HFF-Myc (cell line): ENCODE measurements at regions not wholly inside any gene's neighbourhood (a gene's known extent, or its start where the extent isn't known, plus 50 kb on each side); places are given as distances from the start of the nearest gene placed in this dataset.

Experiments
- DNase-seq: peaks from one replicate; pipeline ENCODE4 v3.0.0-alpha.2; 2011; ENCODE audit warnings: low read depth; ENCODE audit errors: extremely low read depth
- H3K4me3 ChIP-seq: replicated peaks from 2 replicates; pipeline ENCODE4 v1.5.1; 2011; ENCODE audit warnings: low read depth, mild to moderate bottlenecking, control low read depth, low read length
- TF ChIP-seq, protein P1 (sequence below): IDR thresholded peaks from 2 replicates; pipeline ENCODE4 v1.5.1; 2012; ENCODE audit warnings: mild to moderate bottlenecking, low read depth, low read length, control low read depth; ENCODE audit errors: missing control alignments

DNA sequence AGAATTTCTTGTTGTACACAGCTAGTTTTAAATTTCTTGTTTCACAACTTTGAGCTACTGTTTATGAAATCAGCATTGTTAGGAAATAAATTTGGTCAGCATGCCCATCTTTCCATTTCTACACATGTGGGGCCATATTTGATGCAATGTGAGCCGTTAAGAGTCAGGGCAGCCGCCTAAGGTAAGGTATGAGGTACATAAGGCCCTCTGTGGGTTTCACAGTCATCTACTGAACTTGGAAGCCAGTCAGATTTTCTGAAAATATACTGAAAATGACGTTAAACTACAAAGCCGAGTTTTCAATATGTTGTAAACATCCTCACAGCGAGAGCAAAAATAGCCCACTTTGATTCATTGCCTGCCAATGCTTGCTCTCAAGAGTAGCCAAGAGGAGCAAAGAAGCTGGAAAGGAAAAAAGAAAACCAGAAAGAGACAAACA is 94.7 kb upstream of the PDZRN3 start:
- H3K4me3 ChIP-seq: no peak overlapping the region
- DNase-seq: no peak
- TF ChIP-seq, protein P1, sequence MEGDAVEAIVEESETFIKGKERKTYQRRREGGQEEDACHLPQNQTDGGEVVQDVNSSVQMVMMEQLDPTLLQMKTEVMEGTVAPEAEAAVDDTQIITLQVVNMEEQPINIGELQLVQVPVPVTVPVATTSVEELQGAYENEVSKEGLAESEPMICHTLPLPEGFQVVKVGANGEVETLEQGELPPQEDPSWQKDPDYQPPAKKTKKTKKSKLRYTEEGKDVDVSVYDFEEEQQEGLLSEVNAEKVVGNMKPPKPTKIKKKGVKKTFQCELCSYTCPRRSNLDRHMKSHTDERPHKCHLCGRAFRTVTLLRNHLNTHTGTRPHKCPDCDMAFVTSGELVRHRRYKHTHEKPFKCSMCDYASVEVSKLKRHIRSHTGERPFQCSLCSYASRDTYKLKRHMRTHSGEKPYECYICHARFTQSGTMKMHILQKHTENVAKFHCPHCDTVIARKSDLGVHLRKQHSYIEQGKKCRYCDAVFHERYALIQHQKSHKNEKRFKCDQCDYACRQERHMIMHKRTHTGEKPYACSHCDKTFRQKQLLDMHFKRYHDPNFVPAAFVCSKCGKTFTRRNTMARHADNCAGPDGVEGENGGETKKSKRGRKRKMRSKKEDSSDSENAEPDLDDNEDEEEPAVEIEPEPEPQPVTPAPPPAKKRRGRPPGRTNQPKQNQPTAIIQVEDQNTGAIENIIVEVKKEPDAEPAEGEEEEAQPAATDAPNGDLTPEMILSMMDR: no peak

DNA sequence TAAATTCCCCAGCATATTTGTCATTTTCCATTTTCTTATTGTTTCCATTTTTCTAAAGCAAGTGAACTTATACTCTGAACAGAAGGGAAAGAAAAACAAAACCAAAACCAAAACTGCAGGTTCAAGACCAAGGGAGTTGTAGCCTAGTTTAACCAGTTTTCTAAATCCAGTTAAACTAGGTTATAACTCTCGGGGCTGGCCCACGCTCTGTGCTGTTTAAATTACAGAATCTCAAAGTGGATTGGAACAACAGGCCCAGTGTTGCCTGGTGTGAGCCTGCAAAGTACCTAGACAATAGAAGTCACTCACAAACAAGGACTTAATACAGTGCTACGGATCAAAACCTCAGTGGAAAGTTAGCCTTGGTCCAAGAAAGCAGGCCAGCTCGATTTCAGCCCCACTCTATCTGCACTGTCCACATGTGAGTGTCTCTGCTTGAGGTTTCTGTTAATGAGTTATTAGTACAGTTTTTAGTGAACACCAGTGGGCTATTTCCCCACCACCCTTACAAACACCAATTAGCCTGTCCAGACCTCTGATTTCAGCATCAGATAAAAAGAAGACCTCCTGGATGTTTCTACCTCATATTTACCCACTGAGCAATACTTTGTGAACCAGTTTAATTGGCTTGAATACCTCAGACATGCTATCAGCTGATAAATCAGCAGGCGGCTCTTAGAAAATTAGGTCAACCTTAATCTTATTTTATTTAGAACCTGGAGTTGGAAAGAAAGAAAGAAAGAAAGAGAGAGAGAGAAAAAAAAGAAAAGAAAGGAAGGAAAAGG is 93.8 kb upstream of the PDZRN3 start:
- DNase-seq: no peak
- TF ChIP-seq, protein P1: no peak
- H3K4me3 ChIP-seq: no peak overlapping the region

DNA sequence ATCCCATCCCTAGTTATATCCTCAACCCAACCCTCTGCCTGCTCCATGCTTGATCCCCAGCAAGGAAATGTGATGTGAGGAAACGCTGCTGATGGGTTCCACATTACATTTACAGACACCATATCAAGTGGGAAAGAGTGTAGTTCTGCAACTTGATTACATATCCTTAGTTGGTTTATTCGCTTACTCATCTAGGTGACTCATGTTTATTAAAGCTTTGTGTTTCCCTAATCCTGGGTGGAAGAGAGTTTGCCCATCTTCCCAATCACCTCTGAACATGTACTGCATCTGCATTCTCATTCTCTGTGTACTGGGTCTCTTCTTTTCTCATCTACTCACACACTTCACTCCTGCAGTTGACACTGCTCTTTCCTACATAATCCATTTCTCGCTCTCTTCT is 91.7 kb upstream of the PDZRN3 start:
- TF ChIP-seq, protein P1: no peak
- H3K4me3 ChIP-seq: no peak overlapping the region
- no peak for DNase-seq

DNA sequence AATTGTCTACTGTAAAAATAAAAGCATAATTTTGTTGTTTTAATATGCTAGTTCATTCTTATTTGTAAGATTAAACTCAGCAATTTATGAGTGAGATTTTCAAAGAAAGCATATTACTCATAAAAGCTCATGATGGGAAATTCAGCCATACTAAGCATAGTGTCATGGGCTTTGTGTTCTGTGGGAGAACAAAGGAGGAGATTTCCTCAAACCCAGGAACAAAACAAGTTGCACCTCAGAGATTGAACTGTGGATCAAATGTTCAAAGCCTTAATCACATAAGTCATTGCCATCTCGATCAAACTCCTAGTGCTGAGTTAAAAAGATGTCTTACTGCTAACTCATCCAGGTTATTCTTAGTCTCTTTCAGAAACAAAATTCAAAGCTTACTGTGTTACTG is 85.6 kb upstream of the PDZRN3 start:
- DNase-seq: no peak
- TF ChIP-seq, protein P1: no peak
- no peak overlapping the region for H3K4me3 ChIP-seq

DNA sequence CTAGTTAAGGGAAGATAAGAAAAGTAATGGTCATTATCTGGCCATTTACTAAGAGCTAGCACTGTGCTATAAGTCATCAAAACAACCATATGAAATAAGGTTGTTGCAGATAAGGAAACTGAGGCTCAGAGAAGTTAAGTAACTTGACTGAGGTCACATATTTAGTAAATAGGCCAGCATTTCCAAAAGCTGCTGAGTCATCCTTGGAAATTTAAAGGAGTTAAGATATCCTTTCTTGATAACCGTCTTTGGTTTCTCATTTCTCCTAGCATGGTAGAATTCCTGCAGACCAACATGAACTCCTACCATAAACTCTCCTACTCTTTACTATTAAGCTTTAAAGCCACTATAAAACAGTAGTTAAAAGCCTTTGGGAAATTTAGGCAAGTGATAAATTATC is 85.0 kb upstream of the PDZRN3 start:
- no peak overlapping the region for H3K4me3 ChIP-seq
- TF ChIP-seq, protein P1: no peak
- no peak for DNase-seq

DNA sequence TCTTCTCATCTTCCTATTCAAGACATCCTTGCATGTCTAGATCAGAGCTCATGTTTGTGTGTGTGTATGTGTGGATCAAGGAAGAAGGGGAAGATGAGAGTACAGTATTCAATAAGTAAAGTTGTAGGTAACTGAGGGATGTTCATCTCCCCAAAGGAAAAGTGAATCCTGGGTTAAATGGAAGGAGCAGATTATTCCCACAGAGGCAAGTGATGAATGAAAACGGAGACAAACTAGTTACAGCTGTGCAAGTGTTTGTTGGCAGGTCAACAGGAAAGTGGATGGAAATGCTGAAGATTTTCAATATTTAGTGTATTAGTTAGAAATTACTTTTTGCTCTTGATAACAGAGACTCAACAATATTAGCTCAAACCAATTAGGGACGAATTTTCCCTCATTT is 84.2 kb upstream of the PDZRN3 start:
- DNase-seq: no peak
- TF ChIP-seq, protein P1: no peak
- no peak overlapping the region for H3K4me3 ChIP-seq

DNA sequence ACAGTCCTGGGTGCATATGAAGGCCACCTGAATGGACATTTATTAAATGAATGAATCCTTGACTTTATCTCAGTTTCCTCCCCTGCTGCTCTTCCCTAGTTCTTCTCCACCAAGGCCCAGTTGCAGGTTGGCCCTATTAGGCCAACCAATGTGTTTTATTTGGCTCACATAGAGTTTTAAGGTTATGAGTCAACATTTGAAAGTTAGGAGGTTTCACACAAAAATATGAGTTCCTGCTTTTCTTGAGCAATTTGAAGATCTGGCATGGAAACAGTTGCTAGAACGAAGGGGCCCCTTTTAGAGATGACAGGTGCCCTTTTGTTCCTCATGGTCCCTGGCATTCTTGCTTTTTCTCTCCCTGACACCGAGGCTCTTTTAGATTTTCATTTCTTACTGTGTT is 83.0 kb upstream of the PDZRN3 start:
- DNase-seq: no peak
- no peak overlapping the region for H3K4me3 ChIP-seq
- TF ChIP-seq, protein P1: no peak
